ENCODE measurements at regions not wholly inside any gene's neighbourhood (a gene's known extent, or its start where the extent isn't known, plus 50 kb on each side); places are given as distances from the start of the nearest gene placed in this dataset.

GRCh38 chr17:55607731-55608341 lies 96.6 kb upstream of the SMIM36 start:
- ATAC-seq (no peak), DNase-seq (no peak)
- ChIA-PET CTCF (no interaction called here), POLR2A (no interaction called here)
- H3K36me3 Mint-ChIP-seq = no peaks in the 10 kb centered on the region
- Histone ChIP-seq H3K36me3 (ENCODE audit: control insufficient read depth in 2 of 3, insufficient read depth in 3 of 3, low read length in 3 of 3) (no peaks in the 10 kb centered on the region), H3K9me3 (ENCODE audit: control insufficient read depth in 2 of 3, low read length in 3 of 3) (no peaks in the 10 kb centered on the region), H3K27ac (ENCODE audit: low read depth, low read length) (no peak overlapping the region), H3K27me3 (ENCODE audit: control insufficient read depth in 2 of 2, insufficient read depth in 2 of 2, low read length in 2 of 2) (no peaks in the 10 kb centered on the region), H3K4me1 (ENCODE audit: control insufficient read depth in 2 of 2, insufficient read depth in 2 of 2, low read length in 2 of 2) (no peaks in the 10 kb centered on the region), H3K4me3 (ENCODE audit: low read length) (no peak overlapping the region)
- H3K4me1 Mint-ChIP-seq = peaks cover 0 to 3% (median 0%) of the 10 kb centered on the region in 7 donors
- peak overlapping the region in 1 of 9 donors; percentile 35 for H3K27ac Mint-ChIP-seq
- H3K9me3 Mint-ChIP-seq = no peaks in the 10 kb centered on the region
- peaks cover 5 to 35% (median 12%) of the 10 kb centered on the region in 5 donors for H3K27me3 Mint-ChIP-seq
- intact Hi-C loops (cut with micrococcal nuclease) = loop anchor here in 1 of 2 donors (10.0 kb wide), 1 partner anchor 1107 kb away; no protein-coding TSS in a partner anchor
- H3K4me3 Mint-ChIP-seq = no peak overlapping the region

GRCh38 chr17:55606488-55606815 lies 95.2 kb upstream of the SMIM36 start:
- Mint-ChIP-seq H3K27me3 (peaks cover 5 to 35% (median 17%) of the 10 kb centered on the region in 5 donors), H3K4me3 (no peak overlapping the region), H3K4me1 (peaks cover 0 to 3% (median 0%) of the 10 kb centered on the region in 7 donors), H3K27ac (no peak overlapping the region), H3K36me3 (no peaks in the 10 kb centered on the region), H3K9me3 (peaks cover 0 to 2% (median 0%) of the 10 kb centered on the region in 11 donors)
- Histone ChIP-seq H3K4me3 (ENCODE audit: low read length) (no peak overlapping the region), H3K9me3 (ENCODE audit: control insufficient read depth in 2 of 3, low read length in 3 of 3) (no peaks in the 10 kb centered on the region), H3K4me1 (ENCODE audit: control insufficient read depth in 2 of 2, insufficient read depth in 2 of 2, low read length in 2 of 2) (no peaks in the 10 kb centered on the region), H3K36me3 (ENCODE audit: control insufficient read depth in 2 of 3, insufficient read depth in 3 of 3, low read length in 3 of 3) (no peaks in the 10 kb centered on the region), H3K27ac (ENCODE audit: low read depth, low read length) (no peak overlapping the region), H3K27me3 (ENCODE audit: control insufficient read depth in 2 of 2, insufficient read depth in 2 of 2, low read length in 2 of 2) (no peaks in the 10 kb centered on the region)
- POLR2A ChIA-PET = no interaction called here
- intact Hi-C loops (cut with micrococcal nuclease) = loop anchor here in 1 of 2 donors (10.0 kb wide), 1 partner anchor 1108 kb away; no protein-coding TSS in a partner anchor
- CTCF ChIA-PET = no interaction called here
- DNase-seq = no peak
- ATAC-seq = no peak

DNA sequence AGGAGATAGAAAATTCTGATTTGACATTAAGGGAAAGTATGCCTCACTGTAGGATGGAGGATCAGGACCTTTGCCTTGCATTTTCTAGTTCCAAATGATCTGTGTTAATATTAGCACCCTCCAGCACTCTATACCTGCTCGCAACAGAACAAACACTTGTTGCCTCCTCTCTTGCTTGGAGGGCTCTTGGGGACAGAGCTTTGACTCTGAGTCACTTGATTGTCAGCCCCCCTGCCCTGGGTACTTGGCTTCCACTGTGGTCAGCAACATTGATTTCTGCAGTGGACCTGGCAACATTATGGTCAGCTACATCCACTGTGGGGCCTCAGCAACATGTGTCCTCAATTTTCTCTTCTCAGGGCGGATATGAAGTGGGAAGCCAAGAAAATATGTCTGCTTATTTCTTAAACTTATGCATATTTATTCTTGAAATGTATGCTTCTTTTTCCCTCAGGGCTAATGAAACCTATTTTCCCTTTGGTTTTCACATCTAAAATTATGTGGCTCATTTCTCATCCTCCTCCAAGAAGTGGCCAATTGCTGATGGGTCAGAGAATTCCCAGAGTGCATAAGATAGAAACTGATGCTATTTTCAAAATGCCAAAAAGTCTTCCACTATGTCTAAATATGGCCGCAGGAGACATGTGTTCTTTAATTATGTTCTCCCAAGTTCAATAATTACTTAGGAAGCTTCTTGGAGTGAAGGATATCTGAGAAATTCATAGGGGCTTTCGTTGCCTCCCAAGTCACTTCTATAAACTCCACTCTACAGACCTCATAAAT lies 94.6 kb upstream of the SMIM36 start:
- H3K4me1 ChIP-seq (ENCODE audit: control insufficient read depth in 2 of 2, insufficient read depth in 2 of 2, low read length in 2 of 2) = no peaks in the 10 kb centered on the region
- H3K27ac ChIP-seq (ENCODE audit: low read depth, low read length) = no peak overlapping the region
- H3K4me3 Mint-ChIP-seq = no peak overlapping the region
- ATAC-seq (no peak), DNase-seq (no peak)
- intact Hi-C loops (cut with micrococcal nuclease) = loop anchor here in 1 of 2 donors (10.0 kb wide), 1 partner anchor 1109 kb away; no protein-coding TSS in a partner anchor
- no peaks in the 10 kb centered on the region for H3K36me3 ChIP-seq (ENCODE audit: control insufficient read depth in 2 of 3, insufficient read depth in 3 of 3, low read length in 3 of 3)
- peaks cover 5 to 35% (median 17%) of the 10 kb centered on the region in 5 donors for H3K27me3 Mint-ChIP-seq
- peaks cover 0 to 3% (median 2%) of the 10 kb centered on the region in 11 donors for H3K9me3 Mint-ChIP-seq
- no peak overlapping the region for H3K27ac Mint-ChIP-seq
- ChIA-PET POLR2A (no interaction called here), CTCF (interaction anchor here (6.6 kb wide), 1 partner anchor 79 kb away, joined by 100 read pairs; no protein-coding TSS in a partner anchor)
- H3K27me3 ChIP-seq (ENCODE audit: control insufficient read depth in 2 of 2, insufficient read depth in 2 of 2, low read length in 2 of 2) = no peaks in the 10 kb centered on the region
- peaks cover 0 to 3% (median 0%) of the 10 kb centered on the region in 7 donors for H3K4me1 Mint-ChIP-seq
- H3K36me3 Mint-ChIP-seq = no peaks in the 10 kb centered on the region
- H3K9me3 ChIP-seq (ENCODE audit: control insufficient read depth in 2 of 3, low read length in 3 of 3) = no peaks in the 10 kb centered on the region
- H3K4me3 ChIP-seq (ENCODE audit: low read length) = no peak overlapping the region

DNA sequence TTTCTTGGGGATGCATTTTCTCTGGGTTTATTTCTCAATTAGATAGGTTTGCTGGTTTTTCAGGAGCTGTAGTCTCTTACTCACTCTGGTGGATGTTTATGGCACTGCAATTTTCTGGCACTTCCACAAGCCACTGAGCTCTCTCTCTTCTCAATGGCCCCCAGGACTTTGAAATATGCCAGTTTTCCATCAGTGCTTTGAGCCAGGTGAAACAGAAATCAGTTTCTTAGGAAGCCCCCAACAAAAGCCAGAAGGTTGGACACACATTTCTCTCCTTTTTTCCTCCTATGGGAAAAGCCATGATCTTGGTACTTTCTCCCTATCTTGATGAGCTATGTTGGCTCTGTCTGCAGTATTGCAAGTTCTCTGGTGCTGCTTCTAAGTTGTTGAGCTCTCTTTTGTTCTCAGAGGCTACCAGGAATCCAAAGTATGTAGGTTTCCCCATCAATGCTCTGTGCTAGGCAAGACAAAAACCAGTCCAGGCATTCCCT lies 90.7 kb upstream of the SMIM36 start:
- Mint-ChIP-seq H3K9me3 (peaks cover 0 to 42% (median 27%) of the 10 kb centered on the region in 11 donors), H3K27ac (no peak overlapping the region)
- CTCF ChIA-PET = interaction anchor here (0.6 to 6.6 kb wide), 13 partner anchors 10 to 166 kb away, joined by 3 to 100 read pairs (median 4); no protein-coding TSS in a partner anchor

DNA sequence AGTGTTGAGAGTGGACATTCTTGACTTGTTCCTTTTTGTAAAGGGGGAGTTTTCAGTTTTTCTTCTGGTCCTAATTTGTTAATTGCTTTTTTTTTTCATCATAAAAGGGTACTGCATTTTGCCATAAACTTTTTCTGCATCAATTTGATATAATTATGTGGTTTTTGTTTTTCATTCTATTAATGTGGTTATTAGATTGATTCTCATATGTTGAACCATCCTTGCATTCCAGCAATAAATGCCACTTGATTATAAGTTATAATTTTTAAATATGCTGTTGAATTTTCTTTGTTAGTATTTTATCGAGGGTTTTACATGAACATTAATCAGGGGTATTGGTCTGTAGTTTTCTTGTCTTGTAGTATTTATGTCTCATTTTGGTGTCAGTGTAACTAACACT lies 87.2 kb upstream of the SMIM36 start:
- Histone ChIP-seq H3K4me1 (ENCODE audit: control insufficient read depth in 2 of 2, insufficient read depth in 2 of 2, low read length in 2 of 2) (no peaks in the 10 kb centered on the region), H3K4me3 (ENCODE audit: low read length) (no peak overlapping the region), H3K36me3 (ENCODE audit: control insufficient read depth in 2 of 3, insufficient read depth in 3 of 3, low read length in 3 of 3) (no peaks in the 10 kb centered on the region), H3K27me3 (ENCODE audit: control insufficient read depth in 2 of 2, insufficient read depth in 2 of 2, low read length in 2 of 2) (no peaks in the 10 kb centered on the region), H3K9me3 (ENCODE audit: control insufficient read depth in 2 of 3, low read length in 3 of 3) (peaks cover 0 to 14% (median 0%) of the 10 kb centered on the region in 3 experiments), H3K27ac (ENCODE audit: low read depth, low read length) (no peak overlapping the region)
- Mint-ChIP-seq H3K36me3 (peaks cover 0 to 27% (median 3%) of the 10 kb centered on the region in 5 donors), H3K27ac (no peak overlapping the region), H3K9me3 (peaks cover 0 to 56% (median 28%) of the 10 kb centered on the region in 11 donors), H3K4me1 (no peaks in the 10 kb centered on the region), H3K4me3 (no peak overlapping the region), H3K27me3 (peaks cover 0 to 21% (median 11%) of the 10 kb centered on the region in 5 donors)
- ATAC-seq = no peak
- no peak for DNase-seq
- POLR2A ChIA-PET = no interaction called here
- CTCF ChIA-PET = no interaction called here
- intact Hi-C loops (cut with micrococcal nuclease) = no loop called here

More for the DNA sequence above, 90.7 kb upstream of the SMIM36 start:
- POLR2A ChIA-PET = no interaction called here
- peak; percentile 50 for ATAC-seq
- Mint-ChIP-seq H3K4me3 (no peak overlapping the region), H3K27me3 (peaks cover 11 to 28% (median 19%) of the 10 kb centered on the region in 5 donors), H3K4me1 (no peaks in the 10 kb centered on the region), H3K36me3 (peaks cover 0 to 26% (median 0%) of the 10 kb centered on the region in 5 donors)
- Histone ChIP-seq H3K9me3 (ENCODE audit: control insufficient read depth in 2 of 3, low read length in 3 of 3) (peaks cover 0 to 11% (median 0%) of the 10 kb centered on the region in 3 experiments), H3K36me3 (ENCODE audit: control insufficient read depth in 2 of 3, insufficient read depth in 3 of 3, low read length in 3 of 3) (no peaks in the 10 kb centered on the region), H3K4me1 (ENCODE audit: control insufficient read depth in 2 of 2, insufficient read depth in 2 of 2, low read length in 2 of 2) (no peaks in the 10 kb centered on the region), H3K4me3 (ENCODE audit: low read length) (no peak overlapping the region), H3K27ac (ENCODE audit: low read depth, low read length) (no peak overlapping the region), H3K27me3 (ENCODE audit: control insufficient read depth in 2 of 2, insufficient read depth in 2 of 2, low read length in 2 of 2) (no peaks in the 10 kb centered on the region)
- intact Hi-C loops (cut with micrococcal nuclease) = loop anchor here (1.0 to 10.0 kb wide), 5 partner anchors 25 to 1113 kb away; no protein-coding TSS in a partner anchor
- peak in 6 of 9 donors; percentile 13 to 44 (median 28) for DNase-seq

DNA sequence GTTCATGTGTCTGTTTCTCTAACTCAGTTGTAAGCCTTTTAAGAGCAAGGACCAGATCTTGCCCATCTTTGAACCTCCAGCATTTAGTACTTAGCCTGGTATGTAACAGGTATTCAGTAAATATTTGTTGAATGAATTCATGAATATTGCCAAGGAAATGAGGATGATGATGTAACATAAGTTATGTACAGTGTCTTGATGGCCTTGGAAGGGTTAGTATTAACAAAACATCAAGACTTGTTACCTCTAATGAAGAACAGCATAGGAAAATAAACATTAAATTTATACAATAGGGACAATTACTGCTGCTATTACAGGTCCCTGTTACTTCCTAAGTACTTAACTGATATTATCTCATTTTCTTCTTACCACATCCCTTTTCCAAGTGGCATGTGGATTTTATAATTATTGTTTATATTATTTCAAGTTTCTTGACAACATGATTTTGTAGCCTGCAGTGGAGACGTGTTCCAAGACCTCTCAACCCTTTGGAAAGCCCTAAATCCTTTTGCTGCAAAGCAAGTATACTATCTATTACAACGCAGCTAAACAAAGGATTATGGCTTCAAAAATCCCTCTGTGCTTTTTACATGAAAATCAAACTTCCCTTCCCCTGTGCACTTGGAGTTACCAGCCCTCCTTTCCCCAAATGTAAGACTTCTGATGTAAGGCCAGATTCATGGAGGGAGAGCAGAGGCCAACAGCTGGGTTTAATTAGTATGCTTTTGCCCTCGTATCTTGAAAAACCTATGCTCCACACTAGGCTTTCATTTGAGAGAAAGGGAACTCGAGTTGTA lies 77.4 kb upstream of the SMIM36 start:
- Histone ChIP-seq H3K4me3 (ENCODE audit: low read length) (no peak overlapping the region), H3K9me3 (ENCODE audit: control insufficient read depth in 2 of 3, low read length in 3 of 3) (no peaks in the 10 kb centered on the region), H3K27ac (ENCODE audit: low read depth, low read length) (no peak overlapping the region), H3K27me3 (ENCODE audit: control insufficient read depth in 2 of 2, insufficient read depth in 2 of 2, low read length in 2 of 2) (no peaks in the 10 kb centered on the region), H3K4me1 (ENCODE audit: control insufficient read depth in 2 of 2, insufficient read depth in 2 of 2, low read length in 2 of 2) (no peaks in the 10 kb centered on the region), H3K36me3 (ENCODE audit: control insufficient read depth in 2 of 3, insufficient read depth in 3 of 3, low read length in 3 of 3) (no peaks in the 10 kb centered on the region)
- DNase-seq (no peak), ATAC-seq (no peak)
- ChIA-PET POLR2A (no interaction called here), CTCF (no interaction called here)
- Mint-ChIP-seq H3K9me3 (peaks cover 0 to 6% (median 0%) of the 10 kb centered on the region in 11 donors), H3K4me3 (no peak overlapping the region), H3K36me3 (no peaks in the 10 kb centered on the region), H3K27me3 (peaks cover 0 to 8% (median 0%) of the 10 kb centered on the region in 5 donors), H3K27ac (no peak overlapping the region), H3K4me1 (peaks cover 0 to 5% (median 0%) of the 10 kb centered on the region in 7 donors)
- intact Hi-C loops (cut with micrococcal nuclease) = no loop called here
